NCI-H1105 (cell line): ENCODE measurements at regions not wholly inside any gene's neighbourhood (a gene's known extent, or its start where the extent isn't known, plus 50 kb on each side); places are given as distances from the start of the nearest gene placed in this dataset.
"Not testable (repeated sequence)": the region's sequence is repeated elsewhere in the genome, so short reads cannot be mapped to it uniquely, and the experiment has no call there.

Experiments
- DNase-seq: peaks from one replicate; lab custom pipeline; 2025; lab: John Stamatoyannopoulos, UW

GRCh38 chr2:231644426-231644825, 51.8 kb downstream of the TEX44 start:
- no peak for DNase-seq

DNA sequence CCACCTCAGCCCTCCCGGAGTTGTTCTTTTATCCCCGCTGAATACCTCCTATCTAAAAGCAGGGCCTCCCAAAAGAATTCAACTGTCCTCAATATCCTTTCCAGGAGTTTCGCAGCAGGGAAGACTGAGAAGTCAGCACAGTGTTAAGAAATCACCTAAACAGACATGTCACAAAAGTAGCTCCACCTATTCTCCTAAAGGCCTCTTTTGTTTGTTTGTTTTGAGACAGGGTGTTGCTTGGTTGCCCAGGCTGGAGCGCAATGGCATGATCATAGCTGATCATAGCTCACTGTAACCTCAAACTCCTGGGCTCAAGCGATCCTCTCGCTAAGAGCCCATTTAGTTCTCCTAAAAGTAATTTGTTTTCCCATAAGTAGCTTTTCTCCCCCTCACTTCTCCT, 53.8 kb downstream of the TEX44 start:
- no peak for DNase-seq

DNA sequence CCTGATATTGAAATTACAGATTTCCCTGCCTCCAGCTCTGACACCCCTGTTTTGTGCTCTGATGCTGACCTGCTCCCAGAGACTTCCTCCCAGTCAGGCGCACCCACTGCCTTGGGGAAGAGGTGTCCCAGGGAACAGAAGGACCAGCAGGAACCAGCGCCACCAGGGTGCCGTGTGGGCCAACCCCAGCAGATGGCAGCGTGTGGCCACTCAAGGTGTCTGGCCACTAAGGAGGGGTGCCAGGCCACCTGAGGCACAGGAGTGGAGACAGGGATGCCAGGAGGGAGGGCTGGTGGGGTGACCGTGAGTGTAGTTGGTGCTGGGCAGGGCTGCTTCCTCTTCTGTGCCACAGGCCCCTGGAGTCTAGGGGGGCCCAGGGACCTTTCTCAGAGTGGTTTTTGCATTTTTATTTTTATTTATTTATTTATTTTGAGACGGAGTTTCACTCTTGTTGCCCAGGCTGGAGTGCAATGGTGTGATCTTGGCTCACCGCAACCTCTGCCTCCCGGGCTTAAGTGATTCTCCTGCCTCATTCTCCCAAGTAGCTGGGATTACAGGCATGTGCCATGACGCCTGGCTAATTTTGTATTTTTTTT, 56.0 kb downstream of the TEX44 start:
- DNase-seq, result peak; percentile 18

DNA sequence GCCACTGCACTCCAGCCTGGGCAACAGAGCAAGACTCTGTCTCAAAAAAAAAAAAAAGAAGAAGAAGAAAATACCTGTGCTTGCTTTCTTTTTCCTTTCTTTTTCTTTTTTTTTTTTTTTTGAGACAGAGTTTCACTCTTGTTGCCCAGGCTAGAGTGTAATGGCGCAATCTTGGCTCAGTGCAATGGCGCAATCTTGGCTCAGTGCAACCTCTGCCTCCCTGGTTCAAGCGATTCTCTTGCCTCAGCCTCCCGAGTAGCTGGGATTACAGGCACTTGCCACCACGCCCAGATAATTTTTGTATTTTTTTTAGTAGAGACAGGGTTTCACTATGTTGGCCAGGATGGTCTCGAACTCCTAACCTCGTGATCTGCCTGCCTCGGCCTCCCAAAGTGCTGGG, 56.8 kb upstream of the PTMA start:
- DNase-seq, result not testable (repeated sequence)

GRCh38 chr2:231655488-231655887, 52.8 kb upstream of the PTMA start:
- DNase-seq, result no peak

DNA sequence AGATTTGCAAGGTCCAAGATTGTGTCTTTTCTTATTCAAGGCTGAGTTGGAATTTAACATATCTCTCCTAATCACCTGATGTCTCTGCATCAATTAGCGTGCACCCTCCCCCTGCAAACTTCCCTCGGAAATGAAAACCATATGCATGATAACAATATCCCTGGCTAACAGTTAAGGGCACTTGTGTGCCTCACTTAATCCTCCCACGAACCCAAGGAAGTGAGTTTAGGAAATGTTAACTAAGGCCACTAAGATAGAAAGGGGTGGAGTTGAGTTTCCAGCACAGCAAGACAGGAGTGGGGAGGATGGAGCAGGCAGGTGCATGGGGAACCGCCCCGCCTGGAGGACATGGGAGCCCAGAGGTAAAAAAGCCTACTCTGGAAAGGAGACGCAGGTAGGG, 52.4 kb upstream of the PTMA start:
- DNase-seq, result no peak
